ENCODE measurements at regions not wholly inside any gene's neighbourhood (a gene's known extent, or its start where the extent isn't known, plus 50 kb on each side); places are given as distances from the start of the nearest gene placed in this dataset.
A peak's percentile ranks its signal among the peaks of the same experiment; 100 is the strongest.

GRCh38 chr1:209425959-209426358, 157.6 kb upstream of the CAMK1G start:
- no peak for DNase-seq (ENCODE audit: low read depth)
- TF ChIP-seq CTCF (IDR thresholded peaks at IDR 0.05; ENCODE audit: insufficient read depth, low read depth, low read length, missing control alignments) = no peak
- H3K4me3 ChIP-seq (ENCODE audit: low read length) = no peak overlapping the region

GRCh38 chr1:209427277-209427676, 156.2 kb upstream of the CAMK1G start:
- peak; percentile 61 for DNase-seq (ENCODE audit: low read depth)

GRCh38 chr1:209427811-209428210, 155.7 kb upstream of the CAMK1G start:
- H3K4me3 ChIP-seq (ENCODE audit: low read length) = peak overlapping the region; percentile 100
- no peak for TF ChIP-seq CTCF (IDR thresholded peaks at IDR 0.05; ENCODE audit: insufficient read depth, low read depth, low read length, missing control alignments)
- peak; percentile 79 for DNase-seq (ENCODE audit: low read depth)

More at GRCh38 chr1:209427277-209427676, 156.2 kb upstream of the CAMK1G start:
- no peak for TF ChIP-seq CTCF (IDR thresholded peaks at IDR 0.05; ENCODE audit: insufficient read depth, low read depth, low read length, missing control alignments)
- peak overlapping the region; percentile 100 for H3K4me3 ChIP-seq (ENCODE audit: low read length)

- peak overlapping the region; percentile 100 for H3K4me3 ChIP-seq (ENCODE audit: low read length)
- TF ChIP-seq CTCF (IDR thresholded peaks at IDR 0.05; ENCODE audit: insufficient read depth, low read depth, low read length, missing control alignments) = no peak
- peak; percentile 96 for DNase-seq (ENCODE audit: low read depth)
Measured at GRCh38 chr1:209428241-209428921, 155.1 kb upstream of the CAMK1G start.

GRCh38 chr1:209429611-209430010, 153.9 kb upstream of the CAMK1G start:
- DNase-seq (ENCODE audit: low read depth) = no peak
- peak overlapping the region; percentile 100 for H3K4me3 ChIP-seq (ENCODE audit: low read length)
- no peak for TF ChIP-seq CTCF (IDR thresholded peaks at IDR 0.05; ENCODE audit: insufficient read depth, low read depth, low read length, missing control alignments)

GRCh38 chr1:209430107-209430506, 153.4 kb upstream of the CAMK1G start:
- DNase-seq (ENCODE audit: low read depth) = no peak
- H3K4me3 ChIP-seq (ENCODE audit: low read length) = peak overlapping the region; percentile 100
- no peak for TF ChIP-seq CTCF (IDR thresholded peaks at IDR 0.05; ENCODE audit: insufficient read depth, low read depth, low read length, missing control alignments)

- H3K4me3 ChIP-seq (ENCODE audit: low read length) = peak overlapping the region; percentile 100
- peak; percentile 84 for DNase-seq (ENCODE audit: low read depth)
- TF ChIP-seq CTCF (IDR thresholded peaks at IDR 0.05; ENCODE audit: insufficient read depth, low read depth, low read length, missing control alignments) = no peak
Measured at GRCh38 chr1:209430821-209431259, 152.7 kb upstream of the CAMK1G start.
